ENCODE measurements at regions not wholly inside any gene's neighbourhood (a gene's known extent, or its start where the extent isn't known, plus 50 kb on each side); places are given as distances from the start of the nearest gene placed in this dataset.

DNA sequence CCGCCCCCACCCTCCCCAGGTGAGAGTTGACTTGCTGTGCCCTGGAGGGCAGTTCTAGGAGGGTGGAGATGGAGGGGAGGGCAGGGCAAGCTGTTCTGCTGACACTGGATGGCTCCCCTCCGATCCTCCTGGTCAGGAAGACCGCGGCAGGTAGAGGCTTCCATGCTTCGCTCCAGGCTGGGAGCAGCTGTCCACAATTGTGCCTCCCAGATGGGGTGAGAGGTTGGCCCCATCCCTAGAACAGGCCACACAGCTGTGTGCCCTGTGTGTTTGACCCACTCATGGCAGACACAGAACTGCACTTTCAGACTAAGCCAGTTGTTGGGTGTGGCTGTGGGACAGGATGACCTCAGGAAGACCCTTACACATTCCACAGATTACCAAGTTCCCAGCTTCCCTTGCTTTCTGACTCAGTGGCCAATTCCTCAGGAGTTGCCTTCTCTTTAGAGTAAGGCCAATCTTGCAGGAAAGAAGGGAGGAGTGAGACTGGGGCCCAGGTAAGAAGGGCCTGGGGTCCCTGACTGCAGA, 72.1 kb upstream of the HSPA9 start:
- TF ChIP-seq, protein P1, sequence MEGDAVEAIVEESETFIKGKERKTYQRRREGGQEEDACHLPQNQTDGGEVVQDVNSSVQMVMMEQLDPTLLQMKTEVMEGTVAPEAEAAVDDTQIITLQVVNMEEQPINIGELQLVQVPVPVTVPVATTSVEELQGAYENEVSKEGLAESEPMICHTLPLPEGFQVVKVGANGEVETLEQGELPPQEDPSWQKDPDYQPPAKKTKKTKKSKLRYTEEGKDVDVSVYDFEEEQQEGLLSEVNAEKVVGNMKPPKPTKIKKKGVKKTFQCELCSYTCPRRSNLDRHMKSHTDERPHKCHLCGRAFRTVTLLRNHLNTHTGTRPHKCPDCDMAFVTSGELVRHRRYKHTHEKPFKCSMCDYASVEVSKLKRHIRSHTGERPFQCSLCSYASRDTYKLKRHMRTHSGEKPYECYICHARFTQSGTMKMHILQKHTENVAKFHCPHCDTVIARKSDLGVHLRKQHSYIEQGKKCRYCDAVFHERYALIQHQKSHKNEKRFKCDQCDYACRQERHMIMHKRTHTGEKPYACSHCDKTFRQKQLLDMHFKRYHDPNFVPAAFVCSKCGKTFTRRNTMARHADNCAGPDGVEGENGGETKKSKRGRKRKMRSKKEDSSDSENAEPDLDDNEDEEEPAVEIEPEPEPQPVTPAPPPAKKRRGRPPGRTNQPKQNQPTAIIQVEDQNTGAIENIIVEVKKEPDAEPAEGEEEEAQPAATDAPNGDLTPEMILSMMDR (IDR thresholded peaks at IDR 0.05; ENCODE audit: insufficient read depth, low read depth, low read length), result no peak
- TF ChIP-seq EZH2 (IDR thresholded peaks at IDR 0.05; ENCODE audit: insufficient read depth, low read length), result no peak
